ENCODE measurements at regions not wholly inside any gene's neighbourhood (a gene's known extent, or its start where the extent isn't known, plus 50 kb on each side); places are given as distances from the start of the nearest gene placed in this dataset.

GRCh38 chr21:38959692-38960061 is 153.9 kb downstream of the ETS2 start:
- H3K4me3 ChIP-seq (ENCODE audit: low read depth, low read length): no peak overlapping the region

GRCh38 chr21:38958940-38959691 is 153.4 kb downstream of the ETS2 start:
- H3K4me3 ChIP-seq (ENCODE audit: low read depth, low read length): no peak overlapping the region

GRCh38 chr21:38958323-38958705 is 152.6 kb downstream of the ETS2 start:
- no peak overlapping the region for H3K4me3 ChIP-seq (ENCODE audit: low read depth, low read length)

- H3K4me3 ChIP-seq (ENCODE audit: low read depth, low read length): no peak overlapping the region
Measured at GRCh38 chr21:38957575-38958322, 152.0 kb downstream of the ETS2 start.

- H3K4me3 ChIP-seq (ENCODE audit: low read depth, low read length): no peak overlapping the region
Measured at GRCh38 chr21:38956856-38957571, 151.3 kb downstream of the ETS2 start.

- no peak overlapping the region for H3K4me3 ChIP-seq (ENCODE audit: low read depth, low read length)
Measured at GRCh38 chr21:38956521-38956855, 150.8 kb downstream of the ETS2 start.

- no peak overlapping the region for H3K4me3 ChIP-seq (ENCODE audit: low read depth, low read length)
Measured at GRCh38 chr21:38956007-38956406, 150.3 kb downstream of the ETS2 start.

- no peak overlapping the region for H3K4me3 ChIP-seq (ENCODE audit: low read depth, low read length)
Measured at GRCh38 chr21:38955495-38955894, 149.8 kb downstream of the ETS2 start.

- no peak overlapping the region for H3K4me3 ChIP-seq (ENCODE audit: low read depth, low read length)
Measured at GRCh38 chr21:38954588-38955004, 148.9 kb downstream of the ETS2 start.

GRCh38 chr21:38953516-38953915 is 147.8 kb downstream of the ETS2 start:
- H3K4me3 ChIP-seq (ENCODE audit: low read depth, low read length): no peak overlapping the region

GRCh38 chr21:38952890-38953289 is 147.2 kb downstream of the ETS2 start:
- no peak overlapping the region for H3K4me3 ChIP-seq (ENCODE audit: low read depth, low read length)

GRCh38 chr21:38951095-38951730 is 145.5 kb downstream of the ETS2 start:
- H3K4me3 ChIP-seq (ENCODE audit: low read depth, low read length): no peak overlapping the region

- no peak overlapping the region for H3K4me3 ChIP-seq (ENCODE audit: low read depth, low read length)
Measured at GRCh38 chr21:38950435-38951094, 144.8 kb downstream of the ETS2 start.

GRCh38 chr21:38949070-38949380 is 143.3 kb downstream of the ETS2 start:
- H3K4me3 ChIP-seq (ENCODE audit: low read depth, low read length): no peak overlapping the region

- no peak overlapping the region for H3K4me3 ChIP-seq (ENCODE audit: low read depth, low read length)
Measured at GRCh38 chr21:38948377-38949069, 142.8 kb downstream of the ETS2 start.

- no peak overlapping the region for H3K4me3 ChIP-seq (ENCODE audit: low read depth, low read length)
Measured at GRCh38 chr21:38945545-38946245, 140.0 kb downstream of the ETS2 start.

- H3K4me3 ChIP-seq (ENCODE audit: low read depth, low read length): no peak overlapping the region
Measured at GRCh38 chr21:38944903-38945302, 139.2 kb downstream of the ETS2 start.

- no peak overlapping the region for H3K4me3 ChIP-seq (ENCODE audit: low read depth, low read length)
Measured at GRCh38 chr21:38944402-38944801, 138.7 kb downstream of the ETS2 start.

- no peak overlapping the region for H3K4me3 ChIP-seq (ENCODE audit: low read depth, low read length)
Measured at GRCh38 chr21:38942748-38943211, 137.1 kb downstream of the ETS2 start.

- H3K4me3 ChIP-seq (ENCODE audit: low read depth, low read length): no peak overlapping the region
Measured at GRCh38 chr21:38938769-38939168, 133.0 kb downstream of the ETS2 start.

All from iPS-11a (cell line).